Non-pigmented ciliary epithelial cell (primary cell): ENCODE measurements at regions not wholly inside any gene's neighbourhood (a gene's known extent, or its start where the extent isn't known, plus 50 kb on each side); places are given as distances from the start of the nearest gene placed in this dataset.

Experiments used
- DNase-seq: peaks from one replicate; pipeline ENCODE4 v3.0.0-alpha.2; 2010; ENCODE audit warnings: low read depth

- no peak for DNase-seq
These were observed 77.1 kb downstream of the FBXO5 start for GRCh38 chr6:152905551-152906299.

GRCh38 chr6:152909241-152909640 is 73.6 kb downstream of the FBXO5 start:
- no peak for DNase-seq

DNA sequence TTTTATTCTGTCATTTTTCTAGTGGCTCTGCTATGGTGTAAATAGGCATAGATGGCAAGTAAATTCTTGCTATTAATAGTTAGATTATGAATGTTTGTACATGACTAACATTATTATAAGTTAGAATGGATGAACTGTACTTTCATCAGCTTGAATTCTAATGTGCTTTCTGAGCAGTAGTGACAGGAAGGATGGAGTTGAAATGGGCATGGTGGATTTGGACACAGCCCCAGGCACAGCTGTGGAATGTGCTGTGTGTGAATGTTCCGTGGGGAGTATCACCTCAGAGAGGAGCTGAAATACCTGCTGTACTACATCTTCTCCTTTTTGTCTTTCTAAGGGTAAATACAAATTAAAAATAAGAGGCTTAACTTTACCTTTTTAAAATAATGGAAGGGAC is 66.8 kb downstream of the FBXO5 start:
- DNase-seq, result no peak

- no peak for DNase-seq
These were observed 63.9 kb downstream of the FBXO5 start for GRCh38 chr6:152918991-152919390.

DNA sequence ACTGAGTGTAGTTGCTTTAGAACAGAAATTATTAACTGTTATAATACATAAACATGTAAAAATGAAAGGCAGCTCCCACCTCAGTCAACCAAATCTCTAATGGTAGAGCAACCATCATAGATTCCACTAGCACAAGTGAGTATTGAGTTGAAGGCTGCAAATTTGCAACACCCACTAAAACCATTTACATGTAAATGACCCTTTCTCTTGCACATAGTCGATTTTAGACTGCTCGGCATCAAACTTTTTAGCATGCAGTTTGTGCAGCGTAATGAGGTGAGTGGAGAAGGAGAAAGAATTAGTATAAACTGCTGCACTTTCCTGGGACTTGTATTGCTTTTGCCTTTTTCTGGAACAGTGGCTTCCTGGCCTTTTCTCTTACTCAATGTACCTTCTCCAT is 62.8 kb downstream of the FBXO5 start:
- no peak for DNase-seq
